ENCODE measurements at regions not wholly inside any gene's neighbourhood (a gene's known extent, or its start where the extent isn't known, plus 50 kb on each side); places are given as distances from the start of the nearest gene placed in this dataset.

GRCh38 chr4:13117185-13117584 is 367.0 kb downstream of the RAB28 start (continued):
- TF ChIP-seq PRDM2 (tag by site-specific recombination; IDR thresholded peaks at IDR 0.05; ENCODE audit: borderline replicate concordance): no peak
- TF ChIP-seq ZNF266 (tag by site-specific recombination; IDR thresholded peaks at IDR 0.05; ENCODE audit: low read depth): no peak
- no peak for TF ChIP-seq ZSCAN30 (tag by site-specific recombination; IDR thresholded peaks at IDR 0.05)
- no peak for TF ChIP-seq ZBTB1 (tag by site-specific recombination; IDR thresholded peaks at IDR 0.05)
- no peak for TF ChIP-seq ZFP3 (tag by site-specific recombination; IDR thresholded peaks at IDR 0.05; ENCODE audit: low read depth)
- no peak for TF ChIP-seq ZNF670 (tag by site-specific recombination; IDR thresholded peaks at IDR 0.05; ENCODE audit: low read depth)
- no peak for TF ChIP-seq ZNF133 (tag by site-specific recombination; IDR thresholded peaks at IDR 0.05)
- no peak for TF ChIP-seq ZNF148 (tag by site-specific recombination; IDR thresholded peaks at IDR 0.05; ENCODE audit: borderline replicate concordance)
- TF ChIP-seq ZNF2 (tag by site-specific recombination; IDR thresholded peaks at IDR 0.05): no peak

GRCh38 chr4:13112030-13112429 is 372.1 kb downstream of the RAB28 start:
- ChIA-PET CTCF (interaction anchor here (0.7 kb wide), 1 partner anchor 41 kb away, joined by 3 read pairs; no protein-coding TSS in a partner anchor), POLR2A (no interaction called here)
- TF ChIP-seq ZNF677 (tag by site-specific recombination; IDR thresholded peaks at IDR 0.05): no peak
- no peak for TF ChIP-seq RBAK (tag by site-specific recombination; IDR thresholded peaks at IDR 0.05)
- TF ChIP-seq ZNF555 (tag by site-specific recombination; conservative IDR thresholded peaks at IDR 0.05): no peak
- no peak for TF ChIP-seq ZFP69B (tag by site-specific recombination; IDR thresholded peaks at IDR 0.05)
- no peak for TF ChIP-seq ZNF398 (tag by site-specific recombination; IDR thresholded peaks at IDR 0.05)
- TF ChIP-seq HOXA7 (CRISPR knock-in tag; IDR thresholded peaks at IDR 0.05; ENCODE audit: borderline replicate concordance): no peak
- TF ChIP-seq TSHZ1 (tag by site-specific recombination; IDR thresholded peaks at IDR 0.05; ENCODE audit: borderline replicate concordance): no peak
- TF ChIP-seq ZNF843 (tag by site-specific recombination; IDR thresholded peaks at IDR 0.05): no peak
- no peak for TF ChIP-seq ZNF302 (tag by site-specific recombination; IDR thresholded peaks at IDR 0.05; ENCODE audit: low read depth)
- Histone ChIP-seq H3K27ac (ENCODE audit: extremely low read depth, low read depth, low read length) (no peak overlapping the region), H3K36me3 (ENCODE audit: control insufficient read depth in 2 of 2, insufficient read depth in 1 of 2, low read length in 2 of 2) (no peaks in the 10 kb centered on the region), H3K4me1 (ENCODE audit: control insufficient read depth, insufficient read depth, low read length) (no peaks in the 10 kb centered on the region), H3K4me3 (ENCODE audit: low read depth, low read length) (no peak overlapping the region), H3K9me3 (ENCODE audit: control insufficient read depth, insufficient read depth, low read depth, low read length) (no peaks in the 10 kb centered on the region)
